GM19397 (cell line): ENCODE measurements at regions not wholly inside any gene's neighbourhood (a gene's known extent, or its start where the extent isn't known, plus 50 kb on each side); places are given as distances from the start of the nearest gene placed in this dataset.
"Not testable (repeated sequence)": the region's sequence is repeated elsewhere in the genome, so short reads cannot be mapped to it uniquely, and the experiment has no call there.

Experiments
- ATAC-seq: cut with Tn5 transposase; IDR thresholded peaks from one replicate; pipeline ENCODE4 v1.9.1; 2021; ENCODE audit warnings: mild to moderate bottlenecking, moderate library complexity; ENCODE audit not compliant: unreplicated experiment

DNA sequence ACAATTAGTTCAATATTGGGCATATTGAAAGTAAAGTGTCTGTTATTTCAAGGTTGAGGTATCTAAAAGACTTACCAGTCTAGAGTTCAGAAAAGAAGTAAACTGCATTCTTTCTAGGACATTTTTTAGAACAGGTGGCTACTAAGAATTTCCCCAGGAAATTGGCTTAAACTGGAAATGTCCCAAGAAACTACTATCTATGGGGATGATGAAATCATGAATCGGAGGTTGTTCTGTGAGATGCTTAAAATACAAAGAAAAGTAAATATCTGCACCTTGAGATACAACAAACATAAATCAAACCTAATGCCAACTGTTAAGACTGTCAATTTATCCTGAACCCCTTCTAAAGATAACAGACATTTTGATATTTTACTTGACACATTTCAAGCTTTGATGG, 226.5 kb upstream of the NREP start:
- ATAC-seq, result no peak

GRCh38 chr5:111977436-111977829, 220.4 kb upstream of the NREP start:
- ATAC-seq, result no peak

GRCh38 chr5:111976705-111977435, 219.9 kb upstream of the NREP start:
- ATAC-seq, result no peak

GRCh38 chr5:111975133-111975532, 218.1 kb upstream of the NREP start:
- ATAC-seq, result no peak

DNA sequence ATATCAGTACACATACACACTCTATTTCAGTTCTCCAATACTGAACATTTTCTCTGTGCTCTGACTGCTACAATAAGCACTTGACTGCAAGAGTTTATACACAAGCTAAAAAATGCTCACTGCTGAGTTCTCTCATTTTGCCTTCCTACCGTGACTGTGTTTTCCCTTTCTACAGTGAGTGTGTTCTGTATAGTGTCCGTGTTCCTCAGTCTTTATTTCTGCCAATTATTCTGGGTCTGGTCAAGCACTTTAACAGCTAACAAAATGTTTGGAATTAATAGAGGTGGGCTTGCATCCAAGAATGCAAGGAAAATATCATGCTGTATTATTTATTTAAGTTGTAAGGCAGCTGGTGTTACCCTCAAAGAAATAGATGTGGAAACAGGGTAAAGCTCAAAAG, 217.0 kb upstream of the NREP start:
- no peak for ATAC-seq

GRCh38 chr5:111972548-111972947, 215.6 kb upstream of the NREP start:
- no peak for ATAC-seq

GRCh38 chr5:111972080-111972479, 215.1 kb upstream of the NREP start:
- no peak for ATAC-seq

GRCh38 chr5:111968459-111968858, 211.5 kb upstream of the NREP start:
- ATAC-seq, result no peak

- no peak for ATAC-seq
These were observed 210.5 kb upstream of the NREP start for GRCh38 chr5:111967463-111967862.

- no peak for ATAC-seq
These were observed 209.3 kb upstream of the NREP start for GRCh38 chr5:111966290-111966689.

DNA sequence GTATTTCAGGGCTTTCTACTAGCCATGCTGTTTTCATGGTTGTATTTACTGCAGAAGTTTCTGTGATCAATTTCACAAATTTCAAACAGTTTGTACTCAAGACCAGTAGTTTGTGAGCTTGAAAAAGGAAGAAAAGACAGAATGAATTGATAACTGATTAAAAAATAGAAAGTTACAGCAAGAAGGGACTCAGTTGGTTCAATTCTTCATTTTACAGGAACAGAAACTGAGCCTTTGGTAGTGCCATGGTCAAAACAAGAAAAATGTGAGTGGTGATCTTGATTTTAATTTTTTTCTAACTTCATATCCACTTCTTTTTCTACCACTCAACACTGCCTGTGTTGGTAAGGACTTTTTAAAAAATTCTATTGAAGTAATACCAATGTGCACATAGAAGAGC, 206.6 kb upstream of the NREP start:
- no peak for ATAC-seq

GRCh38 chr5:111962906-111963305, 205.9 kb upstream of the NREP start:
- no peak for ATAC-seq

- no peak for ATAC-seq
These were observed 204.9 kb upstream of the NREP start for GRCh38 chr5:111961862-111962261.

- no peak for ATAC-seq
These were observed 203.7 kb upstream of the NREP start for GRCh38 chr5:111960476-111961215.

DNA sequence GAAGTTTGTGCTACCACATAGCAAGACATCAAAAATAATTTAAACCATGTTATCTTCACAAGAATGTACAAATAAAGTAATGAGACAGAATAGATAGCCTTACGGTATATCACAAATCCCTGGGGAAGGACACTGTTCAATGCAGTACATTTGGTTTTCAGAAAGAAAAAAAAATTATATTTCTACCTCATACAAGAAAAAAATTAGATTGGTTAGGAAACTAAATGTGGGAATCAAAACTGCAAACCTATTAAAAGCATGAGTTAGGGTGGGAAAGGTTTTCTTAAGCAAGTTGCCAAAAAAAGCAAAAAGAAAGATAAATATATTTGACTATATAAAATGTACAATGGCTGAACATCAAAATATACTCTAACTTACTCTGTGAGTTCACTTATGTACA, 201.9 kb upstream of the NREP start:
- no peak for ATAC-seq

GRCh38 chr5:111956765-111957164, 199.8 kb upstream of the NREP start:
- not testable (repeated sequence) for ATAC-seq

DNA sequence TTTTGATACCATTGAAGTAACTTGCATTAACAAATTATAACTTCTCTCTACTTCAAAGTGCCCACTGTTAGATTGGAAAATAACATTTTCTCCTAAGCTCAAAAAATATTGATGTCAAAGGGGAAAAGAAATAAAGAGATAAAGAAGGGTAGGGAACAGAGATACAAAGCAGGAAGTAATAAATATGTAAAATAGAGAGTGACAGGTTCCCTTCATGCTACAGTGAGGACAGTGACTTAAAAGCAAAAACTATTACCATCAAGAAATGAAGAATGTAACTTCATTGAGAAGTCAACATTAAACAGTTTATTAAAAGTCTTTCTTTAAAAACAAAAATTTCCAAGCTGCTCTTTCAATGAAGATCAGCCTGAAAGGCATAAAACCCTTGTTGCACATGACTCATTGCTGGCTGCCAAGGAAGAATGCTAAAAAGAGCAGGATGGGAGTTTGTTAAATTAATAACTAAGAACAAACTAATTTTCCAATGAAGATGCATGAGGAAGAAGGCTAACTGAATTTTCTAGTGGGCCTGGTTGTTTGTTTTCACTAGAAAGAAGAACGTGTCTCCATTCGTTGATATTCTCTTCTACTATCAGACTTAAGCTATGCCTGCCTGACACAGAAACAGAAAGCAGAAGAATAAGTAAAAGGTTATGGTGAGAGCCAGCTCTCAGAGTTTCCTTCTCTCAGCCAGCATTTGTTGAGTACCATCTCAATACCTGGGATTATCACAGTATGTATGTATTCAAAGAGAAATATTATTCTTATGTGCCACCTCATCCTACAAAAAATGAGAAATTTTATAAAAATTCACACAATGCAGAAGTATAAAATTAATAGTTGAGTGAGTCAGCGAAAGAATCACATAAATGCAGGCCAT, 197.8 kb upstream of the NREP start:
- peak; percentile 83 for ATAC-seq

DNA sequence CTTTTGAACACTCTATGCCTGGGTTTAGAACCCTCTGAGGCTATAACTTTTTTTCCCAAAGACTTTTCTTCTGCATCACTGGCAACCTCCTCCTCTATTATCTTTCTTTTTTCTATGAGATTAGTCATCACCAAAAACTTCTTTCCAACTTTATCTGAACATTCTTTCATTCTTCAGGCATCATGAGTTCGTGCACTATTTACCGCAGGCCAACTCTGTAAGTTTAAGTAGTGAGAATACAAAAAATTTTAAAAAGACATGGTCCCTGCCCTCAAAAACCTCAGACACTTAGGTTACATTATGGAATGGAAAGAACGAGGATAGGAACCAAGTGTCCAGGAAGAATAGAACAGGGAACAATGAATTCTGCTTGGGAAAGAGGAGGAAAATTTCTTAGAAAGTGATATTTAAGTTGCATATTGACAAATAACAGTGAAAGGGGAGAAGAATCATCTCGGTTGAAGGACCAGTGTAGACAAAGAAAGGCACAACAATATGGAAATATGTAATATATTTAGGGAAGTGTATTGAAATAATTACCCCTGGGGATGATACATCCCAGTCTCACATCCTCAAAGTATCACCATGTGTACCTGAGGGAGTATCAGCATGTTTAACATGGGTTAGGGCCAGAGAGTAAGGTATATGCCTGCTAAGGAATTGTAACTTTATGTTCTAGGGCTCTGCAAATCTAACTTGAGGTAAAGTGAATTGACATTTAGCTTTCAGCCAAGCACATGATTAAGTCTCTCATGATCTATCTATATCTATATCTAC, 196.5 kb upstream of the NREP start:
- no peak for ATAC-seq

GRCh38 chr5:111952555-111952954, 195.6 kb upstream of the NREP start:
- no peak for ATAC-seq

GRCh38 chr5:111950660-111951059, 193.7 kb upstream of the NREP start:
- no peak for ATAC-seq
